Mesenchymal stem cell (in vitro differentiated cells and primary cell): ENCODE measurements at regions not wholly inside any gene's neighbourhood (a gene's known extent, or its start where the extent isn't known, plus 50 kb on each side); places are given as distances from the start of the nearest gene placed in this dataset.
"Not testable (repeated sequence)": the region's sequence is repeated elsewhere in the genome, so short reads cannot be mapped to it uniquely, and the experiment has no call there.

ENCODE experiments used
- DNase-seq: peaks from one replicate; pipeline ENCODE4 v3.0.0-alpha.2; 2013
- H2AFZ ChIP-seq: one replicate; pipeline ENCODE4 v1.6.1; 2013; ENCODE audit warnings: low read depth, mild to moderate bottlenecking, control low read depth, inconsistent platforms, low read length, moderate library complexity
- H2AK5ac ChIP-seq: 2 replicates; pipeline ENCODE4 v1.6.1; 2013; ENCODE audit warnings: low read length, moderate library complexity, mild to moderate bottlenecking, inconsistent platforms; ENCODE audit not compliant: severe bottlenecking
- H2BK120ac ChIP-seq: one replicate; pipeline ENCODE4 v1.6.1; 2013; ENCODE audit warnings: low read depth, mild to moderate bottlenecking, inconsistent platforms, low read length, moderate library complexity
- H2BK12ac ChIP-seq, 2 experiments: one replicate each; pipeline ENCODE4 v1.6.1; 2013; ENCODE audit warnings: inconsistent platforms in 2 of 2, low read length in 2 of 2, mild to moderate bottlenecking in 2 of 2, moderate library complexity in 2 of 2, control low read depth in 1 of 2
- H2BK15ac ChIP-seq: one replicate; pipeline ENCODE4 v1.6.1; 2013; ENCODE audit warnings: mild to moderate bottlenecking, low read depth, inconsistent platforms; ENCODE audit not compliant: poor library complexity, severe bottlenecking
- H2BK5ac ChIP-seq: 2 replicates; pipeline ENCODE4 v1.6.1; 2013; ENCODE audit warnings: low read depth, mild to moderate bottlenecking, low read length, control low read depth, inconsistent platforms; ENCODE audit not compliant: poor library complexity, severe bottlenecking
- H3K14ac ChIP-seq, 2 experiments: one replicate each; pipeline ENCODE4 v1.6.1; 2013; ENCODE audit warnings: inconsistent platforms in 2 of 2, low read length in 2 of 2, control low read depth in 1 of 2, mild to moderate bottlenecking in 1 of 2, moderate library complexity in 1 of 2
- H3K18ac ChIP-seq, 2 experiments: one replicate each; pipeline ENCODE4 v1.6.1; 2013; ENCODE audit warnings: inconsistent platforms in 2 of 2, low read length in 2 of 2, control low read depth in 1 of 2, low read depth in 1 of 2, mild to moderate bottlenecking in 1 of 2
- H3K23ac ChIP-seq, 2 experiments: one replicate each; pipeline ENCODE4 v1.6.1; 2013; ENCODE audit warnings: inconsistent platforms in 2 of 2, low read length in 2 of 2, mild to moderate bottlenecking in 2 of 2, moderate library complexity in 2 of 2, control low read depth in 1 of 2
- H3K27ac ChIP-seq: 2 replicates; pipeline ENCODE4 v1.5.1; 2013; ENCODE audit warnings: mild to moderate bottlenecking, moderate library complexity, low read length, control low read depth, inconsistent platforms; ENCODE audit not compliant: poor library complexity, severe bottlenecking
- H3K27me3 ChIP-seq, 2 experiments: 2 replicates each; pipeline versions ENCODE4 v1.6.1 to v1.7.0; 2013; ENCODE audit warnings: low read length in 2 of 2, mild to moderate bottlenecking in 2 of 2, moderate library complexity in 2 of 2, control low read depth in 1 of 2, inconsistent platforms in 1 of 2; ENCODE audit not compliant: control insufficient read depth in 1 of 2, insufficient read depth in 1 of 2
- H3K36me3 ChIP-seq, 2 experiments: 2 replicates each; pipeline versions ENCODE4 v1.6.1 to v1.7.0; 2013; ENCODE audit warnings: low read length in 2 of 2, control low read depth in 1 of 2, inconsistent platforms in 1 of 2, low read depth in 1 of 2, mild to moderate bottlenecking in 1 of 2; ENCODE audit not compliant: insufficient read depth in 2 of 2, control insufficient read depth in 1 of 2
- H3K4ac ChIP-seq, 2 experiments: one replicate each; pipeline ENCODE4 v1.6.1; 2013; ENCODE audit warnings: inconsistent platforms in 2 of 2, low read length in 2 of 2, mild to moderate bottlenecking in 2 of 2, moderate library complexity in 2 of 2, control low read depth in 1 of 2, low read depth in 1 of 2
- H3K4me1 ChIP-seq: 2 replicates; pipeline ENCODE4 v1.6.1; 2013; ENCODE audit warnings: low read depth, low read length, control low read depth; ENCODE audit not compliant: control insufficient read depth, insufficient read depth
- H3K4me2 ChIP-seq: 2 replicates; pipeline ENCODE4 v1.6.1; 2013; ENCODE audit warnings: low read length, mild to moderate bottlenecking, inconsistent platforms; ENCODE audit not compliant: poor library complexity, severe bottlenecking
- H3K4me3 ChIP-seq, 2 experiments: 2 replicates each; pipeline versions ENCODE4 v1.5.1 to v1.7.0; 2013; ENCODE audit warnings: low read length in 2 of 2, mild to moderate bottlenecking in 2 of 2, control low read depth in 1 of 2, low read depth in 1 of 2; ENCODE audit not compliant: insufficient read depth in 1 of 2
- H3K79me1 ChIP-seq: replicated peaks from 2 replicates; pipeline ENCODE4 v1.6.1; 2013; ENCODE audit warnings: mild to moderate bottlenecking, control low read depth, low read length, inconsistent platforms; ENCODE audit not compliant: poor library complexity, severe bottlenecking
- H3K9ac ChIP-seq: 2 replicates; pipeline ENCODE4 v1.7.0; 2013; ENCODE audit warnings: mild to moderate bottlenecking, low read length, moderate library complexity
- H3K9me3 ChIP-seq: 2 replicates; pipeline ENCODE4 v1.7.0; 2013; ENCODE audit warnings: mild to moderate bottlenecking, low read length; ENCODE audit not compliant: control insufficient read depth
- H4K8ac ChIP-seq: one replicate; pipeline ENCODE4 v1.6.1; 2013; ENCODE audit warnings: inconsistent platforms, mild to moderate bottlenecking, low read length, moderate library complexity
- H4K91ac ChIP-seq: one replicate; pipeline ENCODE4 v1.6.1; 2013; ENCODE audit warnings: mild to moderate bottlenecking, low read length, inconsistent platforms
- WGBS: methylation state at CpG from one replicate; pipeline ENCODE4 v1.1.7; 2013; ENCODE audit warnings: mixed read lengths; 5-methylcytosine and 5-hydroxymethylcytosine counted together

DNA sequence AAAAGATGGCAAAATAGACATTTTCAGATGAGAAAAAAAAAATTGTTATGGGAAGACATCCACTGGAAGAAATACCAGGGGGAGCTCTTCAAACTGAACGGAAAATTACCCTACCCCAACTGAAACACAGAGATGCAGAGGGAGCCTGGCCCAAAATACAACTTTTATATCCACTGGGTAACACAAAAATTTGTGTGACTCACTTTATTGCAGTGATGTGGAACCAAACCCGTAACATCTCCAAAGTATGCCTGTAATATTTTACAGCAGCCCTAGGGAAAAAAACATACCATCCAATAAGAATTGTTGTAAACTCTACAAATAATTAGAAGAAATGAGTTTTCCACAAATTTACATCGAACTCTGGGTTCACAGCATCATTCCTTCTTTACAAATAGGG is 152.6 kb upstream of the KCTD7 start:
- not testable (repeated sequence) for H2AK5ac ChIP-seq, H4K91ac ChIP-seq, H3K4me3 ChIP-seq, H3K23ac ChIP-seq, H3K4ac ChIP-seq, H3K4me2 ChIP-seq, H2AFZ ChIP-seq, H3K18ac ChIP-seq, H3K14ac ChIP-seq, H2BK5ac ChIP-seq, H3K79me1 ChIP-seq, H2BK15ac ChIP-seq, H2BK120ac ChIP-seq, H3K4me1 ChIP-seq, H3K9me3 ChIP-seq, H2BK12ac ChIP-seq, H3K9ac ChIP-seq, DNase-seq, H4K8ac ChIP-seq, H3K27ac ChIP-seq, H3K27me3 ChIP-seq
- 89% methylated on average over 1 of the region's 3 CpGs for WGBS
- peaks cover 21 to 44% of the 10 kb centered on the region in 2 experiments for H3K36me3 ChIP-seq

GRCh38 chr7:66477822-66478397 is 150.8 kb upstream of the KCTD7 start:
- H2BK15ac ChIP-seq, H3K23ac ChIP-seq, H4K8ac ChIP-seq, H2BK120ac ChIP-seq, H3K4me1 ChIP-seq, H3K14ac ChIP-seq, H2AFZ ChIP-seq, H3K27ac ChIP-seq, H3K79me1 ChIP-seq, H3K27me3 ChIP-seq, H3K9me3 ChIP-seq, H2BK5ac ChIP-seq, H4K91ac ChIP-seq, H2AK5ac ChIP-seq, H3K4ac ChIP-seq, H3K4me3 ChIP-seq, H2BK12ac ChIP-seq, H3K9ac ChIP-seq, H3K4me2 ChIP-seq, H3K18ac ChIP-seq: not testable (repeated sequence)
- WGBS: 43% methylated on average over 3 of the region's 3 CpGs
- DNase-seq: peak; percentile 64
- H3K36me3 ChIP-seq: peaks cover 21 to 54% of the 10 kb centered on the region in 2 experiments

GRCh38 chr7:66481229-66481628 is 147.5 kb upstream of the KCTD7 start:
- not testable (repeated sequence) for H2BK15ac ChIP-seq, H3K9me3 ChIP-seq, H3K4me3 ChIP-seq, H3K79me1 ChIP-seq, DNase-seq, H2AK5ac ChIP-seq, H3K14ac ChIP-seq, H2AFZ ChIP-seq, H3K23ac ChIP-seq, H2BK12ac ChIP-seq, H3K4me2 ChIP-seq, H3K18ac ChIP-seq, H4K91ac ChIP-seq, H3K4me1 ChIP-seq, H3K27ac ChIP-seq, H2BK120ac ChIP-seq, H3K27me3 ChIP-seq, H3K4ac ChIP-seq, H4K8ac ChIP-seq, H2BK5ac ChIP-seq, H3K9ac ChIP-seq
- H3K36me3 ChIP-seq: peaks cover 9 to 39% of the 10 kb centered on the region in 2 experiments
- WGBS: no CpG with 5 or more reads among the region's 1 CpG

- not testable (repeated sequence) for DNase-seq, H4K91ac ChIP-seq, H3K4me1 ChIP-seq, H2BK15ac ChIP-seq, H2BK120ac ChIP-seq, H3K36me3 ChIP-seq, H3K27me3 ChIP-seq, H3K4me3 ChIP-seq, H2AFZ ChIP-seq, H3K14ac ChIP-seq, H2BK5ac ChIP-seq, H2AK5ac ChIP-seq, H3K79me1 ChIP-seq, H2BK12ac ChIP-seq, H3K4me2 ChIP-seq, H3K27ac ChIP-seq, H3K9ac ChIP-seq, H3K4ac ChIP-seq, H3K23ac ChIP-seq, H3K9me3 ChIP-seq, H3K18ac ChIP-seq, H4K8ac ChIP-seq
- 99% methylated on average over 7 of the region's 8 CpGs for WGBS
These were observed 139.6 kb upstream of the KCTD7 start for GRCh38 chr7:66489065-66489464.
